BE2C (cell line): ENCODE measurements at regions not wholly inside any gene's neighbourhood (a gene's known extent, or its start where the extent isn't known, plus 50 kb on each side); places are given as distances from the start of the nearest gene placed in this dataset.

Experiments
- DNase-seq: peaks from one replicate; pipeline ENCODE4 v3.0.0-alpha.2; 2020
- H3K27me3 ChIP-seq: fragments of 250-450 bp; sonication (Bioruptor Pico); 2 replicates; pipeline ENCODE4 v1.5.1; 2020; ENCODE audit warnings: mild to moderate bottlenecking
- H3K36me3 ChIP-seq: fragments of 250-450 bp; sonication (Bioruptor Pico); 2 replicates; pipeline ENCODE4 v1.5.1; 2020; ENCODE audit warnings: mild to moderate bottlenecking
- H3K4me1 ChIP-seq: fragments of 250-450 bp; sonication (Bioruptor Pico); 2 replicates; pipeline ENCODE4 v1.5.1; 2020
- H3K4me3 ChIP-seq: 2 replicates; pipeline ENCODE4 v1.5.1; 2011; ENCODE audit warnings: low read depth, low read length
- H3K9me3 ChIP-seq: fragments of 250-450 bp; sonication (Bioruptor Pico); 2 replicates; pipeline ENCODE4 v1.5.1; 2020
- TF ChIP-seq, protein P1 (sequence below): IDR thresholded peaks from 2 replicates; pipeline ENCODE4 v1.5.1; 2012; ENCODE audit warnings: mild to moderate bottlenecking, low read depth, low read length

- H3K4me1 ChIP-seq: no peaks in the 10 kb centered on the region
- H3K27me3 ChIP-seq: no peaks in the 10 kb centered on the region
- no peaks in the 10 kb centered on the region for H3K36me3 ChIP-seq
- TF ChIP-seq, protein P1, sequence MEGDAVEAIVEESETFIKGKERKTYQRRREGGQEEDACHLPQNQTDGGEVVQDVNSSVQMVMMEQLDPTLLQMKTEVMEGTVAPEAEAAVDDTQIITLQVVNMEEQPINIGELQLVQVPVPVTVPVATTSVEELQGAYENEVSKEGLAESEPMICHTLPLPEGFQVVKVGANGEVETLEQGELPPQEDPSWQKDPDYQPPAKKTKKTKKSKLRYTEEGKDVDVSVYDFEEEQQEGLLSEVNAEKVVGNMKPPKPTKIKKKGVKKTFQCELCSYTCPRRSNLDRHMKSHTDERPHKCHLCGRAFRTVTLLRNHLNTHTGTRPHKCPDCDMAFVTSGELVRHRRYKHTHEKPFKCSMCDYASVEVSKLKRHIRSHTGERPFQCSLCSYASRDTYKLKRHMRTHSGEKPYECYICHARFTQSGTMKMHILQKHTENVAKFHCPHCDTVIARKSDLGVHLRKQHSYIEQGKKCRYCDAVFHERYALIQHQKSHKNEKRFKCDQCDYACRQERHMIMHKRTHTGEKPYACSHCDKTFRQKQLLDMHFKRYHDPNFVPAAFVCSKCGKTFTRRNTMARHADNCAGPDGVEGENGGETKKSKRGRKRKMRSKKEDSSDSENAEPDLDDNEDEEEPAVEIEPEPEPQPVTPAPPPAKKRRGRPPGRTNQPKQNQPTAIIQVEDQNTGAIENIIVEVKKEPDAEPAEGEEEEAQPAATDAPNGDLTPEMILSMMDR: no peak
- H3K4me3 ChIP-seq: no peak overlapping the region
- H3K9me3 ChIP-seq: no peaks in the 10 kb centered on the region
- DNase-seq: no peak
Measured at GRCh38 chr17:71983828-71984227, 137.0 kb upstream of the SOX9 start.

GRCh38 chr17:71985111-71986039 is 135.4 kb upstream of the SOX9 start:
- no peaks in the 10 kb centered on the region for H3K4me1 ChIP-seq
- no peaks in the 10 kb centered on the region for H3K27me3 ChIP-seq
- TF ChIP-seq, protein P1: no peak
- DNase-seq: no peak
- no peak overlapping the region for H3K4me3 ChIP-seq
- H3K9me3 ChIP-seq: no peaks in the 10 kb centered on the region
- no peaks in the 10 kb centered on the region for H3K36me3 ChIP-seq

GRCh38 chr17:71986886-71987285 is 133.9 kb upstream of the SOX9 start:
- TF ChIP-seq, protein P1: no peak
- H3K27me3 ChIP-seq: no peaks in the 10 kb centered on the region
- no peaks in the 10 kb centered on the region for H3K36me3 ChIP-seq
- H3K4me3 ChIP-seq: no peak overlapping the region
- no peak for DNase-seq
- H3K4me1 ChIP-seq: no peaks in the 10 kb centered on the region
- no peaks in the 10 kb centered on the region for H3K9me3 ChIP-seq

GRCh38 chr17:71987634-71988033 is 133.2 kb upstream of the SOX9 start:
- DNase-seq: no peak
- Histone ChIP-seq H3K27me3 (no peaks in the 10 kb centered on the region), H3K9me3 (no peaks in the 10 kb centered on the region), H3K4me3 (no peak overlapping the region), H3K36me3 (no peaks in the 10 kb centered on the region), H3K4me1 (no peaks in the 10 kb centered on the region)
- TF ChIP-seq, protein P1: no peak

DNA sequence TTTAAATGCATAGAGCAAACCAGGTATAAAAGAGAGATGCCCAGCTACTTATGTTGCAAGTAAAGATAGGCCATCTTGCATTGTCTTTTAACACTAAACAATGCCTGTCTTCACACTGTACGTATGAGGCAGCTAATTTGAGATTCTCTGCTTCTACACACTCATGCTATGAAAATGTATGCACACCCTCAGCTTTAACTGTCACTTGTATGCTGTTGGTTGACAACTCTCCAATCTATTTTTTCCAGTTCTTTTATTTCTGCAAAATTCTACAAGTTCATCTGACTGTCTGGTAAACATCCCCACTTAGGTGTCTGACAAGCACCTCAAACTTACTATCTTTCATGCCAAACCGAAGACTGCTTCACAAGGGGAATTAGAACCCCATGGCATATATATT is 131.7 kb upstream of the SOX9 start:
- TF ChIP-seq, protein P1: no peak

GRCh38 chr17:71993363-71993762 is 127.5 kb upstream of the SOX9 start:
- Histone ChIP-seq H3K27me3 (no peaks in the 10 kb centered on the region), H3K4me3 (no peak overlapping the region), H3K9me3 (no peaks in the 10 kb centered on the region), H3K36me3 (no peaks in the 10 kb centered on the region), H3K4me1 (no peaks in the 10 kb centered on the region; the same call in 1 of the 2 replicates)
- no peak for DNase-seq
- TF ChIP-seq, protein P1: no peak

More for the DNA sequence above, 131.7 kb upstream of the SOX9 start:
- Histone ChIP-seq H3K9me3 (no peaks in the 10 kb centered on the region), H3K36me3 (no peaks in the 10 kb centered on the region), H3K27me3 (no peaks in the 10 kb centered on the region), H3K4me1 (no peaks in the 10 kb centered on the region), H3K4me3 (no peak overlapping the region)
- DNase-seq: no peak
